ENCODE measurements at regions not wholly inside any gene's neighbourhood (a gene's known extent, or its start where the extent isn't known, plus 50 kb on each side); places are given as distances from the start of the nearest gene placed in this dataset.

GRCh38 chr6:144951730-144952437 is 666.7 kb downstream of the UTRN start:
- H3K27me3 Mint-ChIP-seq = peaks cover 10% of the 10 kb centered on the region
- Histone ChIP-seq H3K4me1 (ENCODE audit: control insufficient read depth in 2 of 2, insufficient read depth in 2 of 2, low read length in 2 of 2) (no peaks in the 10 kb centered on the region), H2AFZ (ENCODE audit: insufficient read depth, low read depth, low read length, poor library complexity, severe bottlenecking) (no peak overlapping the region), H3K27ac (ENCODE audit: low read length in 2 of 2) (no peak overlapping the region), H3K9ac (ENCODE audit: low read length) (no peak overlapping the region), H3K4me3 (ENCODE audit: control extremely low read depth in 1 of 5, extremely low read depth in 1 of 5, insufficient read depth in 1 of 5, low read depth in 2 of 5, low read length in 4 of 5) (no peak overlapping the region), H3K79me2 (ENCODE audit: control insufficient read depth, insufficient read depth, low read length) (no peaks in the 10 kb centered on the region), H4K20me1 (ENCODE audit: control insufficient read depth, insufficient read depth, low read length, poor library complexity, severe bottlenecking) (no peaks in the 10 kb centered on the region), H3K4me2 (replicated peaks; ENCODE audit: low read depth, low read length, poor library complexity, severe bottlenecking) (no peak overlapping the region), H3K9me3 (ENCODE audit: control extremely low read depth in 1 of 3, control insufficient read depth in 2 of 3, insufficient read depth in 1 of 3, low read length in 2 of 3) (peaks cover 0 to 3% (median 0%) of the 10 kb centered on the region in 3 donors), H3K36me3 (replicated peaks in 1 of 2; ENCODE audit: control extremely low read depth in 1 of 2, control insufficient read depth in 1 of 2, extremely low read depth in 1 of 2, insufficient read depth in 2 of 2, low read length in 1 of 2) (no peaks in the 10 kb centered on the region), H3K27me3 (replicated peaks in 1 of 4; ENCODE audit: control extremely low read depth in 1 of 4, control insufficient read depth in 3 of 4, insufficient read depth in 4 of 4, low read length in 3 of 4) (peaks cover 0 to 2% (median 0%) of the 10 kb centered on the region in 4 experiments)
- intact Hi-C loops (cut with micrococcal nuclease) = no loop called here
- no peak overlapping the region for H3K4me3 Mint-ChIP-seq
- POLR2A ChIA-PET = no interaction called here
- no peaks in the 10 kb centered on the region for H3K9me3 Mint-ChIP-seq (ENCODE audit: insufficient read depth)
- WGBS (ENCODE audit: insufficient coverage) = 71% methylated on average over 1 of the region's 3 CpGs
- TF ChIP-seq EZH2 (IDR thresholded peaks at IDR 0.05; ENCODE audit: borderline replicate concordance, insufficient read depth, low read depth, low read length, poor library complexity, severe bottlenecking) = no peak
- TF ChIP-seq CTCF (IDR thresholded peaks at IDR 0.05) = no peak
- CTCF ChIA-PET = no interaction called here
- DNase-seq (no peak), ATAC-seq (ENCODE audit: low read depth) (no peak)
- no peak overlapping the region for H3K27ac Mint-ChIP-seq
- H3K4me1 Mint-ChIP-seq = no peaks in the 10 kb centered on the region

- H3K4me3 ChIP-seq (ENCODE audit: control extremely low read depth in 1 of 5, extremely low read depth in 1 of 5, insufficient read depth in 1 of 5, low read depth in 2 of 5, low read length in 4 of 5) = no peak overlapping the region
- no peaks in the 10 kb centered on the region for H3K4me1 ChIP-seq (ENCODE audit: control insufficient read depth in 2 of 2, insufficient read depth in 2 of 2, low read length in 2 of 2)
- WGBS (ENCODE audit: insufficient coverage) = no CpG with 5 or more reads among the region's 3 CpGs
- H3K9me3 ChIP-seq (ENCODE audit: control extremely low read depth in 1 of 3, control insufficient read depth in 2 of 3, insufficient read depth in 1 of 3, low read length in 2 of 3) = peaks cover 0 to 3% (median 0%) of the 10 kb centered on the region in 3 donors
- Mint-ChIP-seq H3K27me3 (peaks cover 6% of the 10 kb centered on the region), H3K9me3 (ENCODE audit: insufficient read depth) (no peaks in the 10 kb centered on the region), H3K4me1 (no peaks in the 10 kb centered on the region), H3K4me3 (no peak overlapping the region), H3K27ac (no peak overlapping the region)
- intact Hi-C loops (cut with micrococcal nuclease) = no loop called here
- peaks cover 0 to 2% (median 0%) of the 10 kb centered on the region in 4 experiments for H3K27me3 ChIP-seq (replicated peaks in 1 of 4; ENCODE audit: control extremely low read depth in 1 of 4, control insufficient read depth in 3 of 4, insufficient read depth in 4 of 4, low read length in 3 of 4)
- H3K27ac ChIP-seq (ENCODE audit: low read length in 2 of 2) = no peak overlapping the region
- CTCF ChIA-PET = no interaction called here
- ATAC-seq (ENCODE audit: low read depth) = no peak
- no peak overlapping the region for H3K9ac ChIP-seq (ENCODE audit: low read length)
- no peaks in the 10 kb centered on the region for H4K20me1 ChIP-seq (ENCODE audit: control insufficient read depth, insufficient read depth, low read length, poor library complexity, severe bottlenecking)
- no peak for DNase-seq
- H3K36me3 ChIP-seq (replicated peaks in 1 of 2; ENCODE audit: control extremely low read depth in 1 of 2, control insufficient read depth in 1 of 2, extremely low read depth in 1 of 2, insufficient read depth in 2 of 2, low read length in 1 of 2) = no peaks in the 10 kb centered on the region
- TF ChIP-seq CTCF (IDR thresholded peaks at IDR 0.05) (no peak), EZH2 (IDR thresholded peaks at IDR 0.05; ENCODE audit: borderline replicate concordance, insufficient read depth, low read depth, low read length, poor library complexity, severe bottlenecking) (no peak)
- H3K4me2 ChIP-seq (replicated peaks; ENCODE audit: low read depth, low read length, poor library complexity, severe bottlenecking) = no peak overlapping the region
- no peak overlapping the region for H2AFZ ChIP-seq (ENCODE audit: insufficient read depth, low read depth, low read length, poor library complexity, severe bottlenecking)
- POLR2A ChIA-PET = no interaction called here
- H3K79me2 ChIP-seq (ENCODE audit: control insufficient read depth, insufficient read depth, low read length) = no peaks in the 10 kb centered on the region
Observed at GRCh38 chr6:144952456-144953240, 667.5 kb downstream of the UTRN start.
